22Rv1 (cell line): ENCODE measurements at regions not wholly inside any gene's neighbourhood (a gene's known extent, or its start where the extent isn't known, plus 50 kb on each side); places are given as distances from the start of the nearest gene placed in this dataset.

ENCODE experiments used
- CTCF ChIP-seq: fragments of 450-650 bp; IDR thresholded peaks from 2 replicates; pipeline ENCODE4 v1.5.1; 2017; ENCODE audit warnings: mild to moderate bottlenecking
- ZFX ChIP-seq: fragments of 450-650 bp; IDR thresholded peaks from 2 replicates; pipeline ENCODE4 v1.6.1; 2017; ENCODE audit warnings: antibody characterized with exemption, borderline replicate concordance

- TF ChIP-seq CTCF = no peak
- TF ChIP-seq ZFX = no peak
Measured at GRCh38 chr5:174590820-174591219, 133.6 kb upstream of the MSX2 start.
